OCI-LY1 (cell line): ENCODE measurements at regions not wholly inside any gene's neighbourhood (a gene's known extent, or its start where the extent isn't known, plus 50 kb on each side); places are given as distances from the start of the nearest gene placed in this dataset.

Experiments used
- H2AFZ ChIP-seq: fragments of 200-600 bp; sonication (generic), shearing (Covaris generic); 2 replicates; pipeline ENCODE4 v1.6.0; 2014; ENCODE audit warnings: antibody characterized with exemption, mild to moderate bottlenecking, low read length
- H3F3A ChIP-seq: fragments of 200-600 bp; sonication (generic), shearing (Covaris generic); 2 replicates; pipeline ENCODE4 v1.6.0; 2014; ENCODE audit warnings: mild to moderate bottlenecking, antibody characterized with exemption, low read length, moderate library complexity; ENCODE audit not compliant: insufficient read depth
- H3K27ac ChIP-seq: fragments of 200-600 bp; sonication (generic); 2 replicates; pipeline ENCODE4 v1.5.1; 2014; ENCODE audit warnings: low read length, mixed run types, mild to moderate bottlenecking, low read depth; ENCODE audit not compliant: poor library complexity, severe bottlenecking
- H3K27me3 ChIP-seq: fragments of 200-600 bp; sonication (generic); 2 replicates; pipeline ENCODE4 v1.6.0; 2014; ENCODE audit warnings: antibody characterized with exemption, mild to moderate bottlenecking, low read length, moderate library complexity; ENCODE audit not compliant: insufficient read depth
- H3K36me3 ChIP-seq: fragments of 200-600 bp; sonication (generic); 2 replicates; pipeline ENCODE4 v1.6.1; 2014; ENCODE audit warnings: mild to moderate bottlenecking, antibody characterized with exemption, low read length, moderate library complexity, mixed read lengths; ENCODE audit not compliant: insufficient read depth
- H3K4me1 ChIP-seq: fragments of 200-600 bp; sonication (generic); 2 replicates; pipeline ENCODE4 v1.5.1; 2014; ENCODE audit warnings: mild to moderate bottlenecking, low read length, moderate library complexity; ENCODE audit not compliant: insufficient read depth, severe bottlenecking
- H3K4me2 ChIP-seq: fragments of 200-600 bp; sonication (generic), shearing (Covaris generic); 2 replicates; pipeline ENCODE4 v1.6.1; 2014; ENCODE audit warnings: low read length
- H3K4me3 ChIP-seq: fragments of 200-600 bp; sonication (generic); 2 replicates; pipeline ENCODE4 v1.5.1; 2014; ENCODE audit warnings: low read length, low read depth, mild to moderate bottlenecking, mixed read lengths; ENCODE audit not compliant: poor library complexity, severe bottlenecking
- H3K79me2 ChIP-seq: fragments of 200-600 bp; shearing (Covaris generic); 2 replicates; pipeline ENCODE4 v1.6.1; 2016; ENCODE audit warnings: mixed run types, low read length, mixed read lengths; ENCODE audit not compliant: insufficient read depth
- H3K9ac ChIP-seq: fragments of 200-600 bp; sonication (generic), shearing (Covaris generic); 2 replicates; pipeline ENCODE4 v1.6.1; 2014; ENCODE audit warnings: mild to moderate bottlenecking, low read length, mixed read lengths
- H3K9me2 ChIP-seq: fragments of 200-600 bp; sonication (generic), shearing (Covaris generic); 2 replicates; pipeline ENCODE4 v1.6.1; 2014; ENCODE audit warnings: low read depth, mild to moderate bottlenecking, low read length, mixed read lengths
- H3K9me3 ChIP-seq: fragments of 200-600 bp; shearing (Covaris generic); 2 replicates; pipeline ENCODE4 v1.6.1; 2014; ENCODE audit warnings: low read length, mixed read lengths
- H4K20me1 ChIP-seq: fragments of 200-600 bp; sonication (generic), shearing (Covaris generic); 2 replicates; pipeline ENCODE4 v1.6.0; 2016; ENCODE audit warnings: mild to moderate bottlenecking, low read length; ENCODE audit not compliant: insufficient read depth
- CTCF ChIP-seq: fragments of 200-600 bp; sonication (generic), shearing (Covaris generic); IDR thresholded peaks from 2 replicates; pipeline ENCODE4 v1.5.1; 2017; ENCODE audit warnings: mild to moderate bottlenecking, antibody characterized with exemption, low read length, moderate library complexity, mixed read lengths
- EZH2 ChIP-seq: fragments of 200-600 bp; sonication (generic), shearing (Covaris generic); IDR thresholded peaks from 2 replicates; pipeline ENCODE4 v1.8.0; 2017; ENCODE audit warnings: borderline replicate concordance, mixed run types, mild to moderate bottlenecking, antibody characterized with exemption, low read length, moderate library complexity, mixed read lengths

DNA sequence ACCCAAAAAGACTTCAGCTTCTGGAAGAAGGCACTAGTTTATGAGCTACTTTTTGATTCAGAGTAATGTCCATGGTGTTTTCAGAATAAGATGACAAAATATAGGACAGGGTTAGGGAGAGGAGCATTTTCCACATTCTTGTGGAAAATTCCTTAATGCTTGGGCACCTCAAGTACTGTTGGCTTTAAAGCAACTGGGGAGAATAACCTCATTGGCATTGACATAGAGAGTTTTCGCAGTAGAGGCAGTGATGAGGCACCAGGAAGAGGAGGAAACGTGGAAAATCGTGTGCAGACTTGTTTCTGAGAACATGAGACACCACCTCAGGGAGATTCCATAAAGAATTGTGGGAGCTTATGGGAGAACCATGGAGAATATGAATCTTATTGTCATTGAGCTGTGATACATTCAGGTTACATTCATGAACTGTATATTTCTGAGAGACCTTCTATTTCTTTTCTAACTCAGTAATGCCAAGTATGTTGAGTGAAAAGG, 929.0 kb upstream of the NRXN1 start:
- no peak for TF ChIP-seq EZH2
- no peak for TF ChIP-seq CTCF
- Histone ChIP-seq H4K20me1 (no peaks in the 10 kb centered on the region), H3K27ac (no peak overlapping the region), H3K9me3 (no peaks in the 10 kb centered on the region), H3K79me2 (no peaks in the 10 kb centered on the region), H3K4me3 (no peak overlapping the region), H3K4me2 (no peak overlapping the region), H3K4me1 (no peaks in the 10 kb centered on the region), H2AFZ (no peak overlapping the region), H3K36me3 (no peaks in the 10 kb centered on the region), H3F3A (no peaks in the 10 kb centered on the region), H3K9ac (no peak overlapping the region), H3K9me2 (no peaks in the 10 kb centered on the region), H3K27me3 (no peaks in the 10 kb centered on the region)

DNA sequence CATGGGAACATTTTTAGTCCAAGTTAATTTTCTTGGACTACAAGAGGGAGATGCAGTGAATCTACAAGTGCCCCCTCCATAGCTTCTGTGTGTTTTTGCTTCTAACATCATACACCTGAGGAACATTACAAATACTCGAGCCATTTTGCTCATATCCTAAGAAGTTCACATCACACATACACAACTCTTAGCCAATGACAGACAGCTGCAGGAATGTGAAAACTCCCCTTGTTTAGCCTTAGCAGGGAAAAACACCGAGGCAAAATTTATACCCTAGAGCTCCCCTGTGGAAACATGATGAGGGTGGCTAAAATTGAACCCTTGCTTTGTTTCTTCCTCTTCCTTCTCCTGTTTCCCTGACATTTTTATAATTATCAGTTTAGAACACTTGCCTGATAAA, 928.3 kb upstream of the NRXN1 start:
- TF ChIP-seq EZH2, result no peak
- no peak for TF ChIP-seq CTCF
- Histone ChIP-seq H3K4me1 (no peaks in the 10 kb centered on the region), H3K27me3 (no peaks in the 10 kb centered on the region), H3K9ac (no peak overlapping the region), H2AFZ (no peak overlapping the region), H3K4me2 (no peak overlapping the region), H3F3A (no peaks in the 10 kb centered on the region), H3K4me3 (no peak overlapping the region), H4K20me1 (no peaks in the 10 kb centered on the region), H3K79me2 (no peaks in the 10 kb centered on the region), H3K9me2 (no peaks in the 10 kb centered on the region), H3K27ac (no peak overlapping the region), H3K9me3 (no peaks in the 10 kb centered on the region), H3K36me3 (no peaks in the 10 kb centered on the region)

- Histone ChIP-seq H3K36me3 (no peaks in the 10 kb centered on the region), H2AFZ (no peak overlapping the region), H3K9me2 (no peaks in the 10 kb centered on the region), H3K4me2 (no peak overlapping the region), H3K27me3 (no peaks in the 10 kb centered on the region), H3K9ac (no peak overlapping the region), H3K4me1 (no peaks in the 10 kb centered on the region), H3F3A (no peaks in the 10 kb centered on the region), H3K4me3 (no peak overlapping the region), H4K20me1 (no peaks in the 10 kb centered on the region), H3K79me2 (no peaks in the 10 kb centered on the region), H3K9me3 (no peaks in the 10 kb centered on the region), H3K27ac (no peak overlapping the region)
- TF ChIP-seq CTCF (no peak), EZH2 (no peak)
Measured at GRCh38 chr2:51959696-51960095, 927.8 kb upstream of the NRXN1 start.
